SJCRH30 (cell line): ENCODE measurements at regions not wholly inside any gene's neighbourhood (a gene's known extent, or its start where the extent isn't known, plus 50 kb on each side); places are given as distances from the start of the nearest gene placed in this dataset.

Source experiments
- DNase-seq, 2 experiments: peaks; one replicate each; pipeline ENCODE4 v3.0.0-alpha.2; 2015 to 2020
- H3K27ac ChIP-seq: fragments of 250-450 bp; sonication (Bioruptor Pico); 2 replicates; pipeline ENCODE4 v1.5.1; 2020; ENCODE audit warnings: mild to moderate bottlenecking, moderate library complexity
- H3K27me3 ChIP-seq: fragments of 250-450 bp; sonication (Bioruptor Pico); 2 replicates; pipeline ENCODE4 v1.5.1; 2020; ENCODE audit warnings: mild to moderate bottlenecking, moderate library complexity
- H3K36me3 ChIP-seq: fragments of 250-450 bp; sonication (Bioruptor Pico); 2 replicates; pipeline ENCODE4 v1.5.1; 2020; ENCODE audit warnings: mild to moderate bottlenecking, moderate library complexity
- H3K4me1 ChIP-seq: fragments of 250-450 bp; sonication (Bioruptor Pico); 2 replicates; pipeline ENCODE4 v1.5.1; 2020; ENCODE audit warnings: mild to moderate bottlenecking, moderate library complexity
- H3K4me3 ChIP-seq: fragments of 250-450 bp; sonication (Bioruptor Pico); 2 replicates; pipeline ENCODE4 v1.5.1; 2020; ENCODE audit warnings: mild to moderate bottlenecking, moderate library complexity
- H3K9me3 ChIP-seq: fragments of 250-450 bp; sonication (Bioruptor Pico); replicated peaks from 2 replicates; pipeline ENCODE4 v1.5.1; 2020; ENCODE audit warnings: mild to moderate bottlenecking, moderate library complexity

GRCh38 chr7:18317941-18318340 is 177.6 kb upstream of the HDAC9 start:
- Histone ChIP-seq H3K36me3 (no peaks in the 10 kb centered on the region), H3K9me3 (no peaks in the 10 kb centered on the region), H3K27me3 (no peaks in the 10 kb centered on the region), H3K27ac (no peak overlapping the region), H3K4me3 (no peak overlapping the region), H3K4me1 (no peaks in the 10 kb centered on the region)
- no peak for DNase-seq

GRCh38 chr7:18320422-18320821 is 175.1 kb upstream of the HDAC9 start:
- H3K27ac ChIP-seq = no peak overlapping the region
- no peaks in the 10 kb centered on the region for H3K27me3 ChIP-seq
- H3K4me3 ChIP-seq = no peak overlapping the region
- no peaks in the 10 kb centered on the region for H3K36me3 ChIP-seq
- no peak for DNase-seq
- no peaks in the 10 kb centered on the region for H3K4me1 ChIP-seq
- H3K9me3 ChIP-seq = no peaks in the 10 kb centered on the region

- no peaks in the 10 kb centered on the region for H3K27me3 ChIP-seq
- H3K27ac ChIP-seq = no peak overlapping the region
- peak; percentile 9 to 65 for DNase-seq
- no peaks in the 10 kb centered on the region for H3K9me3 ChIP-seq
- no peaks in the 10 kb centered on the region for H3K4me1 ChIP-seq
- no peak overlapping the region for H3K4me3 ChIP-seq
- H3K36me3 ChIP-seq = no peaks in the 10 kb centered on the region
Observed at GRCh38 chr7:18320971-18321567, 174.5 kb upstream of the HDAC9 start.

- Histone ChIP-seq H3K36me3 (no peaks in the 10 kb centered on the region), H3K4me3 (no peak overlapping the region)
- no peak for DNase-seq
Observed at GRCh38 chr7:18330548-18330947, 165.0 kb upstream of the HDAC9 start.

GRCh38 chr7:18336626-18337025 is 158.9 kb upstream of the HDAC9 start:
- Histone ChIP-seq H3K27me3 (no peaks in the 10 kb centered on the region), H3K27ac (no peak overlapping the region), H3K36me3 (no peaks in the 10 kb centered on the region), H3K4me3 (no peak overlapping the region), H3K4me1 (no peaks in the 10 kb centered on the region), H3K9me3 (no peaks in the 10 kb centered on the region)
- no peak for DNase-seq

More at GRCh38 chr7:18330548-18330947, 165.0 kb upstream of the HDAC9 start:
- Histone ChIP-seq H3K27ac (no peak overlapping the region), H3K27me3 (no peaks in the 10 kb centered on the region), H3K4me1 (no peaks in the 10 kb centered on the region), H3K9me3 (no peaks in the 10 kb centered on the region)

GRCh38 chr7:18337048-18337809 is 158.3 kb upstream of the HDAC9 start:
- Histone ChIP-seq H3K27me3 (no peaks in the 10 kb centered on the region), H3K27ac (no peak overlapping the region), H3K4me1 (no peaks in the 10 kb centered on the region), H3K4me3 (no peak overlapping the region), H3K36me3 (no peaks in the 10 kb centered on the region), H3K9me3 (no peaks in the 10 kb centered on the region)
- DNase-seq = no peak

GRCh38 chr7:18338910-18339523 is 156.5 kb upstream of the HDAC9 start:
- Histone ChIP-seq H3K4me1 (no peaks in the 10 kb centered on the region), H3K27me3 (no peaks in the 10 kb centered on the region), H3K9me3 (no peaks in the 10 kb centered on the region)

GRCh38 chr7:18341756-18342155 is 153.8 kb upstream of the HDAC9 start:
- no peak for DNase-seq
- no peak overlapping the region for H3K27ac ChIP-seq
- no peaks in the 10 kb centered on the region for H3K4me1 ChIP-seq

More at GRCh38 chr7:18338910-18339523, 156.5 kb upstream of the HDAC9 start:
- no peak overlapping the region for H3K27ac ChIP-seq
- no peaks in the 10 kb centered on the region for H3K36me3 ChIP-seq
- no peak for DNase-seq
- no peak overlapping the region for H3K4me3 ChIP-seq

GRCh38 chr7:18343047-18343446 is 152.5 kb upstream of the HDAC9 start:
- Histone ChIP-seq H3K4me3 (no peak overlapping the region), H3K27me3 (0 out of 2 replicates have a peak, but pooled peaks cover 4% of the 10 kb centered on the region), H3K36me3 (no peaks in the 10 kb centered on the region), H3K4me1 (no peaks in the 10 kb centered on the region), H3K27ac (no peak overlapping the region), H3K9me3 (no peaks in the 10 kb centered on the region)
- no peak for DNase-seq

More at GRCh38 chr7:18341756-18342155, 153.8 kb upstream of the HDAC9 start:
- H3K27me3 ChIP-seq = 0 out of 2 replicates have a peak, but pooled peaks cover 4% of the 10 kb centered on the region
- no peaks in the 10 kb centered on the region for H3K36me3 ChIP-seq
- H3K4me3 ChIP-seq = no peak overlapping the region
- no peaks in the 10 kb centered on the region for H3K9me3 ChIP-seq

- H3K4me3 ChIP-seq = no peak overlapping the region
- no peak overlapping the region for H3K27ac ChIP-seq
- H3K36me3 ChIP-seq = no peaks in the 10 kb centered on the region
- no peak for DNase-seq
- no peaks in the 10 kb centered on the region for H3K4me1 ChIP-seq
- H3K27me3 ChIP-seq = 0 out of 2 replicates have a peak, but pooled peaks cover 4% of the 10 kb centered on the region
- H3K9me3 ChIP-seq = no peaks in the 10 kb centered on the region
Observed at GRCh38 chr7:18344536-18344935, 151.0 kb upstream of the HDAC9 start.

GRCh38 chr7:18345641-18346234 is 149.8 kb upstream of the HDAC9 start:
- no peaks in the 10 kb centered on the region for H3K36me3 ChIP-seq
- DNase-seq = peak; percentile 26 to 79
- no peak overlapping the region for H3K27ac ChIP-seq
- H3K27me3 ChIP-seq = 0 out of 2 replicates have a peak, but pooled peaks cover 4% of the 10 kb centered on the region
- no peaks in the 10 kb centered on the region for H3K4me1 ChIP-seq
- H3K9me3 ChIP-seq = no peaks in the 10 kb centered on the region
- H3K4me3 ChIP-seq = no peak overlapping the region

GRCh38 chr7:18347170-18347569 is 148.4 kb upstream of the HDAC9 start:
- Histone ChIP-seq H3K27me3 (0 out of 2 replicates have a peak, but pooled peaks cover 4% of the 10 kb centered on the region), H3K36me3 (no peaks in the 10 kb centered on the region), H3K4me3 (no peak overlapping the region), H3K4me1 (no peaks in the 10 kb centered on the region), H3K27ac (no peak overlapping the region), H3K9me3 (no peaks in the 10 kb centered on the region)
- DNase-seq = no peak

GRCh38 chr7:18350678-18351077 is 144.9 kb upstream of the HDAC9 start:
- peak; percentile 40 to 65 for DNase-seq
- H3K27me3 ChIP-seq = no peaks in the 10 kb centered on the region
- no peaks in the 10 kb centered on the region for H3K4me1 ChIP-seq
- H3K27ac ChIP-seq = no peak overlapping the region
- H3K36me3 ChIP-seq = no peaks in the 10 kb centered on the region
- no peak overlapping the region for H3K4me3 ChIP-seq
- H3K9me3 ChIP-seq = no peaks in the 10 kb centered on the region

- H3K4me3 ChIP-seq = no peak overlapping the region
- H3K27me3 ChIP-seq = no peaks in the 10 kb centered on the region
- H3K4me1 ChIP-seq = no peaks in the 10 kb centered on the region
- DNase-seq = peak; percentile 52 to 77
- H3K9me3 ChIP-seq = no peaks in the 10 kb centered on the region
- H3K36me3 ChIP-seq = no peaks in the 10 kb centered on the region
- H3K27ac ChIP-seq = no peak overlapping the region
Observed at GRCh38 chr7:18352339-18353255, 143.0 kb upstream of the HDAC9 start.
